H9 (cell line): ENCODE measurements at regions not wholly inside any gene's neighbourhood (a gene's known extent, or its start where the extent isn't known, plus 50 kb on each side); places are given as distances from the start of the nearest gene placed in this dataset.

Experiments used
- DNase-seq: peaks from one replicate; pipeline ENCODE4 v3.0.0-alpha.2; 2017
- H2AFZ ChIP-seq: one replicate; pipeline ENCODE4 v1.6.1; 2013; ENCODE audit warnings: mild to moderate bottlenecking, low read length, control low read depth, moderate library complexity
- H2AK5ac ChIP-seq: 2 replicates; pipeline ENCODE4 v1.6.1; 2013; ENCODE audit warnings: low read length, control low read depth, mixed read lengths; ENCODE audit not compliant: insufficient read length
- H2BK120ac ChIP-seq: one replicate; pipeline ENCODE4 v1.6.1; 2013; ENCODE audit warnings: low read depth, mild to moderate bottlenecking, low read length, control low read depth, inconsistent platforms; ENCODE audit not compliant: poor library complexity, severe bottlenecking
- H2BK12ac ChIP-seq: 2 replicates; pipeline ENCODE4 v1.6.1; 2013; ENCODE audit warnings: low read length, control low read depth, mixed read lengths, low read depth; ENCODE audit not compliant: insufficient read length
- H2BK15ac ChIP-seq: 2 replicates; pipeline ENCODE4 v1.6.1; 2013; ENCODE audit warnings: low read depth, low read length, control low read depth
- H2BK20ac ChIP-seq: one replicate; pipeline ENCODE4 v1.6.1; 2013; ENCODE audit warnings: low read depth, mild to moderate bottlenecking, low read length, control low read depth, inconsistent platforms; ENCODE audit not compliant: poor library complexity, severe bottlenecking
- H2BK5ac ChIP-seq: 2 replicates; pipeline ENCODE4 v1.6.1; 2013; ENCODE audit warnings: low read length, control low read depth, mixed read lengths; ENCODE audit not compliant: insufficient read length
- H3K14ac ChIP-seq: 2 replicates; pipeline ENCODE4 v1.6.1; 2013; ENCODE audit warnings: low read length, control low read depth; ENCODE audit not compliant: insufficient read depth
- H3K18ac ChIP-seq: 2 replicates; pipeline ENCODE4 v1.6.1; 2013; ENCODE audit warnings: low read depth, mild to moderate bottlenecking, mixed read lengths, low read length, control low read depth; ENCODE audit not compliant: insufficient read length
- H3K23ac ChIP-seq: 2 replicates; pipeline ENCODE4 v1.6.1; 2013; ENCODE audit warnings: low read length, control low read depth, mixed read lengths, low read depth; ENCODE audit not compliant: insufficient read length
- H3K23me2 ChIP-seq: 2 replicates; pipeline ENCODE4 v1.6.1; 2013; ENCODE audit warnings: low read depth, mild to moderate bottlenecking, mixed read lengths, low read length, control low read depth; ENCODE audit not compliant: insufficient read length, poor library complexity, severe bottlenecking
- H3K27ac ChIP-seq: 2 replicates; pipeline ENCODE4 v1.5.1; 2013; ENCODE audit warnings: low read length, control low read depth, mixed read lengths, low read depth; ENCODE audit not compliant: insufficient read length
- H3K27me3 ChIP-seq: 2 replicates; pipeline ENCODE4 v1.6.1; 2013; ENCODE audit warnings: low read length, control low read depth, inconsistent platforms; ENCODE audit not compliant: insufficient read depth
- H3K4ac ChIP-seq: 2 replicates; pipeline ENCODE4 v1.6.1; 2013; ENCODE audit warnings: low read depth, mild to moderate bottlenecking, control low read depth, inconsistent platforms, low read length, moderate library complexity
- H3K4me1 ChIP-seq: 2 replicates; pipeline ENCODE4 v1.6.1; 2013; ENCODE audit warnings: low read length, control low read depth, inconsistent platforms; ENCODE audit not compliant: insufficient read depth
- H3K4me2 ChIP-seq: 2 replicates; pipeline ENCODE4 v1.6.1; 2013; ENCODE audit warnings: low read length, control low read depth, mixed read lengths; ENCODE audit not compliant: insufficient read length, insufficient read depth
- H3K56ac ChIP-seq: 2 replicates; pipeline ENCODE4 v1.6.1; 2013; ENCODE audit warnings: low read depth, mild to moderate bottlenecking, mixed read lengths, low read length, control low read depth; ENCODE audit not compliant: insufficient read length
- H3K79me1 ChIP-seq: 2 replicates; pipeline ENCODE4 v1.6.1; 2013; ENCODE audit warnings: low read depth, mild to moderate bottlenecking, moderate library complexity, low read length, control low read depth, inconsistent platforms; ENCODE audit not compliant: insufficient read depth, poor library complexity, severe bottlenecking
- H3K79me2 ChIP-seq: 2 replicates; pipeline ENCODE4 v1.6.1; 2013; ENCODE audit warnings: low read length, control low read depth, inconsistent platforms; ENCODE audit not compliant: insufficient read depth
- H3K9ac ChIP-seq: 2 replicates; pipeline ENCODE4 v1.6.1; 2013; ENCODE audit warnings: low read length, control low read depth, mixed read lengths; ENCODE audit not compliant: insufficient read length; ENCODE audit errors: extremely low read depth
- H3K9me3 ChIP-seq: one replicate; pipeline ENCODE4 v1.6.1; 2013; ENCODE audit warnings: low read depth, low read length, inconsistent platforms; ENCODE audit not compliant: control insufficient read depth
- H3T11ph ChIP-seq: one replicate; pipeline ENCODE4 v1.6.1; 2013; ENCODE audit warnings: mild to moderate bottlenecking, low read length, control low read depth, inconsistent platforms
- H4K20me1 ChIP-seq: one replicate; pipeline ENCODE4 v1.6.1; 2013; ENCODE audit not compliant: control insufficient read depth, insufficient read length, insufficient read depth
- H4K5ac ChIP-seq: 2 replicates; pipeline ENCODE4 v1.6.1; 2013; ENCODE audit warnings: low read depth, mild to moderate bottlenecking, mixed read lengths, low read length, control low read depth; ENCODE audit not compliant: insufficient read length
- H4K8ac ChIP-seq: replicated peaks from 2 replicates; pipeline ENCODE4 v1.6.1; 2013; ENCODE audit warnings: low read length, control low read depth, mixed read lengths, low read depth; ENCODE audit not compliant: insufficient read length
- H4K91ac ChIP-seq: 2 replicates; pipeline ENCODE4 v1.6.1; 2013; ENCODE audit warnings: low read depth, mild to moderate bottlenecking, moderate library complexity, mixed read lengths, low read length, control low read depth; ENCODE audit not compliant: insufficient read length
- H3K27ac Mint-ChIP-seq, 3 experiments: 2 replicates in 2 of 3; 3 replicates in 1 of 3; pipeline ENCODE4 v1.8.0; 2020 to 2021; ENCODE audit warnings: mixed read lengths in 3 of 3, mild to moderate bottlenecking in 1 of 3, moderate library complexity in 1 of 3
- H3K27me3 Mint-ChIP-seq: 2 replicates; pipeline ENCODE4 v1.8.0; 2021; ENCODE audit warnings: low read depth, mild to moderate bottlenecking, moderate library complexity, mixed read lengths
- H3K36me3 Mint-ChIP-seq, 3 experiments: 2 replicates in 2 of 3; 3 replicates in 1 of 3; pipeline ENCODE4 v1.8.0; 2020 to 2021; ENCODE audit warnings: low read depth in 3 of 3, mixed read lengths in 3 of 3; ENCODE audit not compliant: insufficient read depth in 1 of 3
- H3K4me1 Mint-ChIP-seq, 2 experiments: 2 replicates each; pipeline ENCODE4 v1.8.0; 2020; ENCODE audit warnings: mixed read lengths in 2 of 2
- H3K4me3 Mint-ChIP-seq, 2 experiments: 2 replicates in 1 of 2; 3 replicates in 1 of 2; pipeline ENCODE4 v1.8.0; 2020 to 2021; ENCODE audit warnings: mild to moderate bottlenecking in 2 of 2, mixed read lengths in 2 of 2, moderate library complexity in 1 of 2
- H3K9me3 Mint-ChIP-seq, 2 experiments: 2 replicates in 1 of 2; 3 replicates in 1 of 2; pipeline ENCODE4 v1.8.0; 2020; ENCODE audit warnings: mild to moderate bottlenecking in 2 of 2, mixed read lengths in 2 of 2, moderate library complexity in 1 of 2
- CTCF ChIP-seq: fragments of 200-600 bp; sonication (generic); conservative IDR thresholded peaks from 3 replicates; pipeline ENCODE4 v1.8.0; 2021; ENCODE audit warnings: antibody characterized with exemption, mild to moderate bottlenecking
- WGBS: extraction: QIAGEN DNeasy Blood & Tissue Kit; methylation state at CpG from one replicate; pipeline ENCODE4 v1.1.7; 2013; ENCODE audit warnings: missing lambda C conversion rate, low lambda C conversion rate, mixed read lengths; ENCODE audit not compliant: insufficient read length; ENCODE audit errors: extremely low coverage; 5-methylcytosine and 5-hydroxymethylcytosine counted together

DNA sequence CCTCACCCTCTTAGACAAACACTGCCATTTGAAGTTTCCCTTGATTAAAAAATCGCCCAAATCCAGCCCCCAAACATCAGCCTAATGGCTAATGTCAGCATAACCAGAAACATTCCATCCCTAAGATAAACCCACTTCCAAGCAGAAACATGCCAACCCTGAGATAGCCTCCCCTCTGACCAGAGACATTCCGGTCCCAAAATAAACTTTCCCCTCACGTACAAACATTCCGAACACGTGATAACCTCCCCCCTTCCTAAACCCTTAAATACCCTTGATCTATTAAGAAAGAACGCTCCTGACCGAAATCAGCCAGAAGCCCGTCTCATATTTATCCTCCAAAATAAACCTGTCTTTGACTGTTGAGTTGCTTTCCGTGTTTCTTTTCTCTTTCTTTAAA lies 237.2 kb downstream of the ASMT start:
- no peaks in the 10 kb centered on the region for H3K79me2 ChIP-seq
- no peak overlapping the region for H2BK5ac ChIP-seq
- DNase-seq, result no peak
- no peak overlapping the region for H2BK120ac ChIP-seq
- no peak for TF ChIP-seq CTCF
- Mint-ChIP-seq H3K27ac (no peak overlapping the region), H3K9me3 (peaks cover 11 to 12% of the 10 kb centered on the region in 2 experiments), H3K4me1 (0 out of 4 replicates have a peak, but pooled peaks cover 0 to 2% of the 10 kb centered on the region in 2 experiments), H3K27me3 (peaks cover 6% of the 10 kb centered on the region), H3K36me3 (peaks cover 3 to 12% (median 4%) of the 10 kb centered on the region in 3 experiments; a peak in 4 of 7 replicates), H3K4me3 (no peak overlapping the region; a peak in 1 of 5 replicates)
- no peak overlapping the region for H2AK5ac ChIP-seq
- no peak overlapping the region for H3T11ph ChIP-seq
- no peak overlapping the region for H3K4me2 ChIP-seq
- no peak overlapping the region for H2BK12ac ChIP-seq
- no peak overlapping the region for H3K56ac ChIP-seq
- H3K14ac ChIP-seq, result no peak overlapping the region
- H3K23me2 ChIP-seq, result no peaks in the 10 kb centered on the region
- 100% methylated on average over 3 of the region's 9 CpGs for WGBS
- no peak overlapping the region for H3K27ac ChIP-seq
- no peak overlapping the region for H3K4ac ChIP-seq
- no peak overlapping the region for H4K8ac ChIP-seq
- no peak overlapping the region for H4K91ac ChIP-seq
- H3K4me1 ChIP-seq, result no peaks in the 10 kb centered on the region
- H4K5ac ChIP-seq, result no peak overlapping the region
- no peak overlapping the region for H3K23ac ChIP-seq
- H3K79me1 ChIP-seq, result no peaks in the 10 kb centered on the region
- H2AFZ ChIP-seq, result no peak overlapping the region
- no peak overlapping the region for H2BK20ac ChIP-seq
- no peak overlapping the region for H3K9ac ChIP-seq
- no peaks in the 10 kb centered on the region for H4K20me1 ChIP-seq
- no peak overlapping the region for H3K18ac ChIP-seq
- no peaks in the 10 kb centered on the region for H3K9me3 ChIP-seq
- no peak overlapping the region for H2BK15ac ChIP-seq
- no peaks in the 10 kb centered on the region for H3K27me3 ChIP-seq
